Endothelial cell of umbilical vein (primary cell): ENCODE measurements at regions not wholly inside any gene's neighbourhood (a gene's known extent, or its start where the extent isn't known, plus 50 kb on each side); places are given as distances from the start of the nearest gene placed in this dataset.
"Not testable (repeated sequence)": the region's sequence is repeated elsewhere in the genome, so short reads cannot be mapped to it uniquely, and the experiment has no call there.

Experiments used
- BruUV-seq: library from RNA; stranded (reverse); fragments of 400-500 nt; replicated peaks from 2 replicates; lab custom pipeline; 2021; lab: Mats Ljungman, UMichigan
- CTCF ChIA-PET: fragments of 300-600, 350-600 bp; sonication (Branson Sonifier 250); formaldehyde crosslinking; loops from one replicate; lab custom pipeline; 2021; ENCODE audit warnings: antibody characterized with exemption, inconsistent platforms; lab: Charles Lee
- POLR2A ChIA-PET: fragments of 300-600, 350-600 bp; sonication (Branson Sonifier 250); formaldehyde crosslinking; loops from one replicate; lab custom pipeline; 2021; ENCODE audit warnings: antibody characterized with exemption, inconsistent platforms; lab: Charles Lee
- DNase-seq: peaks from one replicate; pipeline ENCODE4 v3.0.0-alpha.2; 2011; ENCODE audit warnings: low read depth, low spot score
- FAIRE-seq: peaks from 2 replicates; lab custom pipeline; 2011; peaks lifted over from hg19 to GRCh38; lab: Jason Lieb, UNC
- H2AFZ ChIP-seq: 2 replicates; pipeline ENCODE4 v1.6.0; 2012; ENCODE audit warnings: low read depth, low read length, control low read depth, inconsistent platforms
- H3K27ac ChIP-seq: 2 replicates; pipeline ENCODE4 v1.5.1; 2011; ENCODE audit warnings: low read depth, mild to moderate bottlenecking, control low read depth, low read length, moderate library complexity; ENCODE audit not compliant: insufficient read depth
- H3K27me3 ChIP-seq, 2 experiments: 2 replicates each; pipeline versions ENCODE4 v1.6.0 to v1.6.1; 2011; ENCODE audit warnings: low read length in 2 of 2, mixed read lengths in 1 of 2; ENCODE audit not compliant: control insufficient read depth in 2 of 2, insufficient read depth in 2 of 2
- H3K36me3 ChIP-seq, 2 experiments: 2 replicates in 1 of 2; 3 replicates in 1 of 2; pipeline ENCODE4 v1.5.1; 2011; ENCODE audit warnings: low read length in 2 of 2, mild to moderate bottlenecking in 1 of 2, moderate library complexity in 1 of 2; ENCODE audit not compliant: control insufficient read depth in 2 of 2, insufficient read depth in 2 of 2; ENCODE audit errors: extremely low read depth in 1 of 2
- H3K4me1 ChIP-seq: 3 replicates; pipeline ENCODE4 v1.5.1; 2011; ENCODE audit warnings: mild to moderate bottlenecking, low read length; ENCODE audit not compliant: control insufficient read depth, insufficient read depth; ENCODE audit errors: extremely low read depth
- H3K4me2 ChIP-seq: 2 replicates; pipeline ENCODE4 v1.6.1; 2011; ENCODE audit warnings: low read length, control low read depth, mixed read lengths; ENCODE audit not compliant: insufficient read depth
- H3K4me3 ChIP-seq, 3 experiments: fragments of 200-600 bp in 1 of 3; sonication (generic), shearing (Covaris generic) in 1 of 3; replicated peaks in 1 of 3; 2 replicates each; pipeline ENCODE4 v1.5.1; 2011 to 2016; ENCODE audit warnings: control low read depth in 3 of 3, low read length in 3 of 3, mild to moderate bottlenecking in 2 of 3, inconsistent platforms in 1 of 3, low read depth in 1 of 3, moderate library complexity in 1 of 3; ENCODE audit not compliant: insufficient read depth in 1 of 3
- H3K79me2 ChIP-seq: 2 replicates; pipeline ENCODE4 v1.6.0; 2012; ENCODE audit warnings: low read length, inconsistent platforms; ENCODE audit not compliant: control insufficient read depth, insufficient read depth
- H3K9ac ChIP-seq: replicated peaks from 2 replicates; pipeline ENCODE3; 2011; ENCODE audit warnings: low read length, control low read depth; ENCODE audit not compliant: insufficient read depth; ENCODE audit errors: extremely low read depth
- H3K9me1 ChIP-seq: replicated peaks from 3 replicates; pipeline ENCODE4 v1.6.0; 2011; ENCODE audit warnings: mild to moderate bottlenecking, low read length; ENCODE audit not compliant: control insufficient read depth, insufficient read depth; ENCODE audit errors: extremely low read depth
- H3K9me3 ChIP-seq: replicated peaks from 2 replicates; pipeline ENCODE4 v1.5.1; 2012; ENCODE audit warnings: low read length, inconsistent platforms; ENCODE audit not compliant: control insufficient read depth, insufficient read depth
- H4K20me1 ChIP-seq: replicated peaks from 2 replicates; pipeline ENCODE3; 2011; ENCODE audit warnings: mild to moderate bottlenecking, low read length; ENCODE audit not compliant: control insufficient read depth, insufficient read depth; ENCODE audit errors: extremely low read depth
- EZH2 ChIP-seq: IDR thresholded peaks from 2 replicates; pipeline ENCODE4 v1.6.1; 2012; ENCODE audit warnings: borderline replicate concordance, low read depth, mild to moderate bottlenecking, moderate library complexity, low read length, inconsistent platforms; ENCODE audit not compliant: severe bottlenecking
- FOS ChIP-seq: IDR thresholded peaks from 2 replicates; pipeline ENCODE4 v1.6.1; 2011; ENCODE audit warnings: mild to moderate bottlenecking, low read length, moderate library complexity, borderline replicate concordance; ENCODE audit not compliant: insufficient read depth
- GATA2 ChIP-seq: IDR thresholded peaks from 2 replicates; pipeline ENCODE4 v1.7.0; 2011; ENCODE audit warnings: low read depth, mild to moderate bottlenecking, moderate library complexity, mixed read lengths, low read length; ENCODE audit not compliant: insufficient read length, insufficient read depth
- JUN ChIP-seq: IDR thresholded peaks from 2 replicates; pipeline ENCODE4 v1.6.1; 2011; ENCODE audit warnings: borderline replicate concordance, low read depth; ENCODE audit not compliant: insufficient read length, insufficient read depth
- MAX ChIP-seq: IDR thresholded peaks from 2 replicates; pipeline ENCODE4 v1.6.1; 2011; ENCODE audit not compliant: insufficient read depth, insufficient read length
- MYC ChIP-seq: IDR thresholded peaks from one replicate; pipeline ENCODE4 v1.6.1; 2011; ENCODE audit warnings: mild to moderate bottlenecking, low read depth, low read length
- POLR2A ChIP-seq: IDR thresholded peaks from 2 replicates; pipeline ENCODE4 v1.6.1; 2012; ENCODE audit warnings: low read depth, mild to moderate bottlenecking, control low read depth, low read length
- POLR2AphosphoS5 ChIP-seq: IDR thresholded peaks from 2 replicates; pipeline ENCODE4 v1.6.1; 2012; ENCODE audit warnings: low read depth, mild to moderate bottlenecking, control low read depth, low read length, moderate library complexity; ENCODE audit not compliant: insufficient read depth
- dilution Hi-C: fragments of 300-500 bp; cut with MboI; formaldehyde crosslinking; loops from one replicate; pipeline ENCODE4 v1.15.0; 2019; ENCODE audit warnings: low sequenced_read_pairs; ENCODE audit not compliant: extremely low pct_ligation_motif_present
- intact Hi-C: fragments of 100-400 bp; cut with micrococcal nuclease; formaldehyde crosslinking; loops from one replicate; pipeline ENCODE4 v1.10.0; 2022
- TF ChIP-seq, protein P1 (sequence below), 2 donors: IDR thresholded peaks; 1 replicate in 1 of 2; 2 replicates in 1 of 2; pipeline ENCODE4 v1.5.1; 2011; ENCODE audit warnings: low read length in 2 of 2, mild to moderate bottlenecking in 2 of 2, moderate library complexity in 2 of 2, control low read depth in 1 of 2, inconsistent platforms in 1 of 2, low read depth in 1 of 2; ENCODE audit not compliant: insufficient read depth in 1 of 2; ENCODE audit errors: extremely low read depth in 1 of 2

DNA sequence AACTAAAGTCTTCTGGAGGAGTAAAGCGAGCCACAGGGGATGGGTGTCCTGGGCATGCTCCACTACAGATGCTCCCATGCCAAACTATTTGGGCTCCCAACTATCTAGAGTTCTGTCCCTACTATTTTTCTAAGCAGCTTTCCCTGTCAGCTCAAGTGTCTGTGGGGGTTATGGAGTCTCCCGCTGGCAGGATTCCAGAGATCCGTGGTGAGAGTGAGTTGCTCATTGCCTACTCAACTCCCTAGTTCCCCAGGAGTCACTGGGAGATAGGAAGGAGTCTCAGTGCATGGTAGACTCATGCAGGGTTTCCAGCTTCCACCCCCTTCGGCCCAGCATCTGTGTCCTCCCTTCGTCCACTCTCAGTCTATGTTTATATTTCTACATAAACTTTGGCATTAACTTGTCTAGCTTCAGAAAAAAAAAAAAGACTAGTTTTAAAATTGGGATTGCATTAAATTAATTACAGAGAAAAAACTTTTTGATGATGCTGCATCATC lies 55.1 kb upstream of the INPP4B start:
- no peak overlapping the region for H3K4me3 ChIP-seq
- no peak for FAIRE-seq
- dilution Hi-C loops: no loop called here

DNA sequence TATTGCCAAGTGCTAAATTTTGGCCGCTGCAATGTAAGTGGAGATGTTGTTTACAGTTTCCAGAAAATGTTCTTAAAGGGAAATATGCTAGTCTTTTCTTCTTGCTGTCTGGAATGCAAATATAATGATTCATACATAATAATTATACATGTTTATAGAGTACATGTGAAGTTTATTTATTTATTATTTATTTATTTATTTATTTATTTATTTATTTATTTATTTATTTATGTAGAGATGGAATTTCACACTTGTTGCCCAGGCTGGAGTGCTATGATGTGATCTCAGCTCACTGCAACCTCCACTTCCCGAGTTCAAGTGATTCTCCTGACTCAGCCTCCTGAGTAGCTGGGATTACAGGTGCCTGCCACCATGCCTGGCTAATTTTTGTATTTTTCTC lies 57.5 kb upstream of the INPP4B start:
- dilution Hi-C loops, H3K27me3 ChIP-seq, H2AFZ ChIP-seq, H3K4me2 ChIP-seq, CTCF ChIA-PET, POLR2A ChIA-PET, intact Hi-C loops, H3K4me3 ChIP-seq, H3K27ac ChIP-seq, FAIRE-seq, DNase-seq, BruUV-seq, H3K4me1 ChIP-seq, H3K79me2 ChIP-seq, H3K36me3 ChIP-seq, H3K9me1 ChIP-seq, H3K9ac ChIP-seq, H3K9me3 ChIP-seq, H4K20me1 ChIP-seq: not testable (repeated sequence)

More for the DNA sequence above, 55.1 kb upstream of the INPP4B start:
- H3K9me3 ChIP-seq: no peaks in the 10 kb centered on the region
- CTCF ChIA-PET: no interaction called here
- no peaks in the 10 kb centered on the region for H3K4me1 ChIP-seq
- H3K9ac ChIP-seq: no peak overlapping the region
- no peaks in the 10 kb centered on the region for H3K36me3 ChIP-seq
- H3K9me1 ChIP-seq: no peaks in the 10 kb centered on the region
- no TSS peak for BruUV-seq
- no peaks in the 10 kb centered on the region for H3K79me2 ChIP-seq
- no peak overlapping the region for H2AFZ ChIP-seq
- H4K20me1 ChIP-seq: no peaks in the 10 kb centered on the region
- H3K4me2 ChIP-seq: no peak overlapping the region
- no peak overlapping the region for H3K27ac ChIP-seq
- H3K27me3 ChIP-seq: no peaks in the 10 kb centered on the region
- POLR2A ChIA-PET: no interaction called here
- intact Hi-C loops: no loop called here
- DNase-seq: no peak
- TF ChIP-seq FOS (no peak), EZH2 (no peak), GATA2 (no peak), JUN (no peak), MYC (no peak), POLR2A (no peak), POLR2AphosphoS5 (no peak), MAX (no peak)
- TF ChIP-seq, protein P1, sequence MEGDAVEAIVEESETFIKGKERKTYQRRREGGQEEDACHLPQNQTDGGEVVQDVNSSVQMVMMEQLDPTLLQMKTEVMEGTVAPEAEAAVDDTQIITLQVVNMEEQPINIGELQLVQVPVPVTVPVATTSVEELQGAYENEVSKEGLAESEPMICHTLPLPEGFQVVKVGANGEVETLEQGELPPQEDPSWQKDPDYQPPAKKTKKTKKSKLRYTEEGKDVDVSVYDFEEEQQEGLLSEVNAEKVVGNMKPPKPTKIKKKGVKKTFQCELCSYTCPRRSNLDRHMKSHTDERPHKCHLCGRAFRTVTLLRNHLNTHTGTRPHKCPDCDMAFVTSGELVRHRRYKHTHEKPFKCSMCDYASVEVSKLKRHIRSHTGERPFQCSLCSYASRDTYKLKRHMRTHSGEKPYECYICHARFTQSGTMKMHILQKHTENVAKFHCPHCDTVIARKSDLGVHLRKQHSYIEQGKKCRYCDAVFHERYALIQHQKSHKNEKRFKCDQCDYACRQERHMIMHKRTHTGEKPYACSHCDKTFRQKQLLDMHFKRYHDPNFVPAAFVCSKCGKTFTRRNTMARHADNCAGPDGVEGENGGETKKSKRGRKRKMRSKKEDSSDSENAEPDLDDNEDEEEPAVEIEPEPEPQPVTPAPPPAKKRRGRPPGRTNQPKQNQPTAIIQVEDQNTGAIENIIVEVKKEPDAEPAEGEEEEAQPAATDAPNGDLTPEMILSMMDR (IDR thresholded peaks at IDR 0.05; ENCODE audit: extremely low read depth in 1 of 2, insufficient read depth in 1 of 2, low read depth in 1 of 2, low read length in 2 of 2): no peak
